Psoas muscle (tissue), 7 donors: ENCODE measurements at regions not wholly inside any gene's neighbourhood (a gene's known extent, or its start where the extent isn't known, plus 50 kb on each side); places are given as distances from the start of the nearest gene placed in this dataset.

Experiments
- ATAC-seq, 4 donors: fragments of 200-7000 bp; cut with Tn5 transposase; one replicate each; pipeline ENCODE4 v1.9.1; 2020; ENCODE audit warnings: moderate library complexity in 3 of 4, mild to moderate bottlenecking in 2 of 4
- DNase-seq, 2 donors: peaks; one replicate each; pipeline ENCODE4 v3.0.0-alpha.2; 2020
- H3K27ac ChIP-seq: fragments of 200-600 bp; one replicate; pipeline ENCODE4 v1.8.0; 2022
- H3K27me3 ChIP-seq, 3 donors: fragments of 200-600 bp in 1 of 3; one replicate each; pipeline versions ENCODE4 v1.6.1 to v1.8.0; 2013 to 2022; ENCODE audit warnings: low read length in 2 of 3, mild to moderate bottlenecking in 2 of 3, moderate library complexity in 1 of 3; ENCODE audit not compliant: insufficient read depth in 3 of 3
- H3K36me3 ChIP-seq, 2 donors: fragments of 200-600 bp in 1 of 2; one replicate each; pipeline versions ENCODE4 v1.6.1 to v1.8.0; 2013 to 2022; ENCODE audit warnings: low read depth in 1 of 2, mild to moderate bottlenecking in 1 of 2, moderate library complexity in 1 of 2; ENCODE audit not compliant: insufficient read depth in 1 of 2
- H3K4me1 ChIP-seq: fragments of 200-600 bp; one replicate; pipeline ENCODE4 v1.8.0; 2022
- H3K4me3 ChIP-seq: fragments of 200-600 bp; one replicate; pipeline ENCODE4 v1.8.0; 2022; ENCODE audit warnings: mild to moderate bottlenecking
- H3K9me3 ChIP-seq: fragments of 200-600 bp; one replicate; pipeline ENCODE4 v1.8.0; 2022
- CTCF ChIP-seq: fragments of 200-600 bp; IDR thresholded peaks from one replicate; pipeline ENCODE4 v1.8.0; 2022; ENCODE audit warnings: antibody characterized with exemption
- WGBS, 3 donors: extraction: QIAGEN DNeasy Blood & Tissue Kit; methylation state at CpG; one replicate each; pipeline versions ENCODE4 v1.1.6 to v1.1.7; 2013; 5-methylcytosine and 5-hydroxymethylcytosine counted together
- intact Hi-C, 2 donors: fragments of 100-400 bp; cut with DNase I; formaldehyde crosslinking; loops; one replicate each; pipeline versions ENCODE4 v1.11.0 to v1.14.2; 2022
- donor health status: healthy with polysubstance abuse.
- donor health status: DM: no; HTN: no; CAD: no; lungs with moderate emphysema.
- donor health status: Bipolar disorder and iron deficiency.
- donor health status: healthy.
- donor health status: DM: yes; HTN: yes; CAD: no.
- donor health status: DM: no; HTN: no; CAD: no.
- donor health status: DM: yes; HTN: yes; CAD: no.

GRCh38 chr15:70185251-70185711 is 87.6 kb upstream of the TLE3 start:
- Histone ChIP-seq H3K9me3 (no peaks in the 10 kb centered on the region), H3K4me3 (no peak overlapping the region), H3K27me3 (no peaks in the 10 kb centered on the region), H3K36me3 (no peaks in the 10 kb centered on the region), H3K4me1 (peaks cover 11% of the 10 kb centered on the region), H3K27ac (no peak overlapping the region)
- DNase-seq (no peak), ATAC-seq (no peak)
- WGBS, 3 donors, result 86 to 94% (median 93%) methylated on average over 5 of the region's 5 CpGs
- intact Hi-C loops, result no loop called here
- no peak for TF ChIP-seq CTCF

- TF ChIP-seq CTCF, result no peak
- intact Hi-C loops, result no loop called here
- Histone ChIP-seq H3K9me3 (no peaks in the 10 kb centered on the region), H3K27ac (no peak overlapping the region), H3K27me3 (no peaks in the 10 kb centered on the region), H3K4me3 (no peak overlapping the region), H3K4me1 (peaks cover 11% of the 10 kb centered on the region), H3K36me3 (no peaks in the 10 kb centered on the region)
- WGBS, 3 donors, result 66 to 79% (median 78%) methylated on average over 8 of the region's 8 CpGs
- ATAC-seq (peak; percentile 55 to 77 (median 73)), DNase-seq (no peak)
These were observed 85.4 kb upstream of the TLE3 start for GRCh38 chr15:70182858-70183695.

- H3K27ac ChIP-seq, result no peak overlapping the region
- H3K9me3 ChIP-seq, result no peaks in the 10 kb centered on the region
- intact Hi-C loops, result no loop called here
- 78 to 99% (median 84%) methylated on average over 4 of the region's 4 CpGs for WGBS, 3 donors
- peaks cover 11% of the 10 kb centered on the region for H3K4me1 ChIP-seq
- H3K4me3 ChIP-seq, result no peak overlapping the region
- no peak for ATAC-seq
- no peak for DNase-seq
- TF ChIP-seq CTCF, result no peak
- no peaks in the 10 kb centered on the region for H3K27me3 ChIP-seq
- H3K36me3 ChIP-seq, result no peaks in the 10 kb centered on the region
These were observed 84.0 kb upstream of the TLE3 start for GRCh38 chr15:70181626-70182255.

- DNase-seq (no peak), ATAC-seq (no peak)
- 73 to 85% (median 79%) methylated on average over 15 of the region's 15 CpGs for WGBS, 3 donors
These were observed 82.6 kb upstream of the TLE3 start for GRCh38 chr15:70180186-70180875.

More at GRCh38 chr15:70180186-70180875, 82.6 kb upstream of the TLE3 start:
- Histone ChIP-seq H3K36me3 (no peaks in the 10 kb centered on the region), H3K27ac (no peak overlapping the region), H3K27me3 (no peaks in the 10 kb centered on the region), H3K4me3 (no peak overlapping the region), H3K9me3 (no peaks in the 10 kb centered on the region), H3K4me1 (peaks cover 11% of the 10 kb centered on the region)
- intact Hi-C loops, result no loop called here
- TF ChIP-seq CTCF, result no peak
